ENCODE measurements at regions not wholly inside any gene's neighbourhood (a gene's known extent, or its start where the extent isn't known, plus 50 kb on each side); places are given as distances from the start of the nearest gene placed in this dataset.

GRCh38 chr14:38882533-38882932 lies 220.5 kb downstream of the SEC23A start:
- DNase-seq (ENCODE audit: low read depth), result no peak
- H3K4me3 ChIP-seq (ENCODE audit: low read depth, low read length), result no peak overlapping the region

GRCh38 chr14:38880643-38881524 lies 222.2 kb downstream of the SEC23A start:
- DNase-seq (ENCODE audit: low read depth), result no peak
- no peak overlapping the region for H3K4me3 ChIP-seq (ENCODE audit: low read depth, low read length)
- TF ChIP-seq CTCF (conservative IDR thresholded peaks at IDR 0.05; ENCODE audit: low read depth, low read length), result no peak

More at GRCh38 chr14:38882533-38882932, 220.5 kb downstream of the SEC23A start:
- no peak for TF ChIP-seq CTCF (conservative IDR thresholded peaks at IDR 0.05; ENCODE audit: low read depth, low read length)

- no peak for TF ChIP-seq CTCF (conservative IDR thresholded peaks at IDR 0.05; ENCODE audit: low read depth, low read length)
- DNase-seq (ENCODE audit: low read depth), result no peak
- no peak overlapping the region for H3K4me3 ChIP-seq (ENCODE audit: low read depth, low read length)
Observed at GRCh38 chr14:38877744-38878388, 225.2 kb downstream of the SEC23A start.

GRCh38 chr14:38874721-38875120 lies 228.3 kb downstream of the SEC23A start:
- DNase-seq (ENCODE audit: low read depth), result no peak
- no peak overlapping the region for H3K4me3 ChIP-seq (ENCODE audit: low read depth, low read length)
- no peak for TF ChIP-seq CTCF (conservative IDR thresholded peaks at IDR 0.05; ENCODE audit: low read depth, low read length)

GRCh38 chr14:38873941-38874612 lies 229.0 kb downstream of the SEC23A start:
- DNase-seq (ENCODE audit: low read depth), result no peak
- no peak overlapping the region for H3K4me3 ChIP-seq (ENCODE audit: low read depth, low read length)
- no peak for TF ChIP-seq CTCF (conservative IDR thresholded peaks at IDR 0.05; ENCODE audit: low read depth, low read length)

GRCh38 chr14:38870296-38870836 lies 232.7 kb downstream of the SEC23A start:
- TF ChIP-seq CTCF (conservative IDR thresholded peaks at IDR 0.05; ENCODE audit: low read depth, low read length), result no peak
- no peak for DNase-seq (ENCODE audit: low read depth)

More at GRCh38 chr14:38870296-38870836, 232.7 kb downstream of the SEC23A start:
- no peak overlapping the region for H3K4me3 ChIP-seq (ENCODE audit: low read depth, low read length)

All from epithelial cell of proximal tubule (primary cell).